GM21723 (cell line): ENCODE measurements at regions not wholly inside any gene's neighbourhood (a gene's known extent, or its start where the extent isn't known, plus 50 kb on each side); places are given as distances from the start of the nearest gene placed in this dataset.

Experiments used
- ATAC-seq: cut with Tn5 transposase; IDR thresholded peaks from one replicate; pipeline ENCODE4 v1.9.1; 2021; ENCODE audit warnings: mild to moderate bottlenecking, moderate library complexity; ENCODE audit not compliant: unreplicated experiment

GRCh38 chr12:78579846-78580245 lies 284.7 kb upstream of the SYT1 start:
- no peak for ATAC-seq

DNA sequence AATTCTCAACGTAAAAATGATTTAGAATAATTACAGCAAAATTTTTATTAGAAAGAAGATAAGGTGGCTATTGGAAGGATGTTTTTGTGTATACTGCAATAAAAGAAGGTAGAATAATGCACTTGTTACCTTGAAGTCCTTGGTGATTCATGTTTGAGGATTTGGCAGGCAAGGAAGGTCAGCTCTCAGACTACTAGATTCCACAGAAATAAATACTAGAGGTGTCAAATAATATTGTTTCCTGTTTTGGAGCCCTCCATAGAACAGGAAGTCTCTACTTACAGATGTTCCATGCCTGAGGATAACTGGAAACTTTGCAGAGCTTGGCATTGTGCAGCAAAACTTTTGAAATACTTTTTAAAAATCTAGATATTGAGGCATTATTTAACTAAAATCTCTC lies 284.3 kb upstream of the SYT1 start:
- no peak for ATAC-seq

- ATAC-seq, result no peak
These were observed 279.9 kb upstream of the SYT1 start for GRCh38 chr12:78584695-78585094.

DNA sequence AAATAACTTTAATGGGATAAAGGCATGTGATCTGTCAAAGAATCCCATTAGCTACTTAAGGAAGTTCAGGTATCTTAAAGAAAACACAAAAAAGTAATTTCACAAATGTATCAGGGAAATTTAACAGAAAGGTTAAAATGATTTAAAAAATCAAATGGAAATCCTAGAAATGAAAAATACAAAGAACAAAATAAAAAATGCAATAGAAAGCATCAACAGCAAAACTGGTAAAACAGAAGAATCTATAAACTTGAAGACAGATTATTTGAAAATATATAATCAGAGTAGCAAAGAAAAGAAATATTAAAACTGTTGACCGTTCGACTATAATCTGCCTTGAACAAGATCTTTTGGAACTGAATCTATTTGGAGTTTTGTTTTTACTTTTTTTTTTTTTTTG lies 279.4 kb upstream of the SYT1 start:
- no peak for ATAC-seq

- no peak for ATAC-seq
These were observed 277.8 kb upstream of the SYT1 start for GRCh38 chr12:78586790-78587189.

GRCh38 chr12:78599366-78599765 lies 265.2 kb upstream of the SYT1 start:
- no peak for ATAC-seq

- ATAC-seq, result no peak
These were observed 264.0 kb upstream of the SYT1 start for GRCh38 chr12:78600541-78600940.

GRCh38 chr12:78611504-78611903 lies 253.1 kb upstream of the SYT1 start:
- ATAC-seq, result no peak

DNA sequence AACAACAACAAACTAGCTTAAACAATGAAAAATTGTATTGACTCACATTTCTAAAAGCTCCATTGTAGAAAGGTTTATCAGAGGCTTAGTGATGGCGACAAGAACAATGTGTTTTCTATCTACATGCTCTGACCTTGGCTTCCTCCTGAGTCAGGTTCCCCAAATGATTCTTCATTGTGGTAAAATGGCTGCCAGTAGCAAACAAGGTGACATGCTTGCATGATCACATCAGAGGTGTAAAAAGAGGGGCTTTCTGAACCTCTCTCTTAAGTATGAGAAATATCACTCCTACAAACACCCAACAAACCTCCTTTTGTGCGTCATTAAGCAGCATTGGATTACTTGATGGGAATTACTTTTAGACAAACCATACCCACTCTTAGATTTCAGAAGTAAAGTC lies 252.4 kb upstream of the SYT1 start:
- no peak for ATAC-seq

DNA sequence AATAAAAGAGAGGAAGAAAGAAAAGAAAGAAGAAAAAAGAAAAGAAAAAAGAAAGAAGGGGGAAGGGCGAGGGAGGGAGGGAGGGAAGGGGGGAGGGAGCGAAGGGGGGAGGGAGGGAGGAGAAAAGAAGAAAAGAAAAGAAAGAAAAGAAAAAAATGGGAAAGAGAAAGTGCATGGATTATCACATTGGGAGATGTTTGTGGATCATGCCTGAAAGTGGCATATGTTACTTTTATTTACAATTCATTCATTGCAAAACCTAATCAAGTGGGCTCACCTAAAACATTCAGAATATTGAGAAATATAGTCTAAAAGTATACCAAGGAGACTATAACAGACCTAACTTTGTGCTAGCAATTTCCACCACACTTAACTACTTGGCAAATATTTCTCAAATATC lies 246.9 kb upstream of the SYT1 start:
- no peak for ATAC-seq

DNA sequence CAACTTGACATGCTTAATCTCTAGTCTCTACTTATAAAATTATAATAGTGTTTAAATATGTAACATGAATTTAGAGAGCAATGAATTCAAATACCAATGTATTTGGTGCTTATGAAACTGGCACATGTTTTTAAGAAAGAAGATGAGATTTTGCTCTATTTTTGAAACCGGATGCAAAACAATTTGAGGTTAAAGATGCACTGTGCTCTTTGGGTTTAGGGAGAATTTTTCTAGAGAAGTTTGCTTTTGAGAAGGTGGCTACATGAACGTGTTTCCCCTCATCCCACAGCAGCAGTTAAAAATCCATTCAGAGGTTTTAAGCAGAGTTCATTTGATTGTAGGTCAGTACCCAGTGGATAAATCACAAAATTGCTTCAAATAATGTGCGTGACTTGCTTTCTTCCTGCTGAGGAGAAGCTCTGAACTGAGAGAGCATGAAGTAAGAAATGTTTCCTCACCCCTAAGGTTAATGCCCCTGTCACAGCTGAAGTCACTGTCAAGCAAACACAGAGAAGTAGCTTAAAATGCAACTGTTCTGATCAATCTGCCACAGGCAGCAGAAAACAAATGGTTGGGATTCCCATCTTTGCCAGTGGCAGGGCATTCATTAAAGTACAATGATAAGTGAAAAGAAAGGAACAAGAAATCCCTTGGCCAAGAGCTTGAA lies 241.9 kb upstream of the SYT1 start:
- no peak for ATAC-seq

GRCh38 chr12:78628491-78629100 lies 236.0 kb upstream of the SYT1 start:
- ATAC-seq, result no peak

DNA sequence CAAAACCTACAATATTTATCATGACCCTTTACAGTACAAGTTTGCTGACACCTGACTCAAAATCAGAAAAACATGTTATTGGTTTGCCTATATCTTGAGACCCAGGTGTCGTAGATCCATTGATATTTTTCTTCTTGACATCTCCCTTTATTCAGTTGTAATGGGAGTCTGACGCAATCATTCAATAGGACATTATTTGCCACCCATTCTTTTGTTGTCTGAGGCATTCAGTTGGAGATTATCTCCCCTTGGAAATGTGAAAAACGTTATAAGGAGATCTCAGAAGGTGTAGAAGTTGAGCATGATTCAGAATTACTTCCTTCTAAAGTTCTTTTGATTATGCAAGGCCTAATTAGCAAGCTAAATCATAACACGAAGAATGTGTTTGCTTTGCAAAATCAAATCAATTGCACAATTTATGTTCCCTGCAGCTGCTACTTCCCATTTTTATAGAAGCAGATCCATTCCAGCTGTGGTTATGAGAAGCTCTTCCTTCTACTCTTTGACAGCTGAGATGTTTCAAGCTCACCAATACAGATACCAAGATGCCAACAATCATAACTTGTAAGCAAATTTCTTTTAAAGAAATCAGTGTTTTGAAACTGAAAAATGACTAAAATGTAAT lies 228.2 kb upstream of the SYT1 start:
- ATAC-seq, result no peak

DNA sequence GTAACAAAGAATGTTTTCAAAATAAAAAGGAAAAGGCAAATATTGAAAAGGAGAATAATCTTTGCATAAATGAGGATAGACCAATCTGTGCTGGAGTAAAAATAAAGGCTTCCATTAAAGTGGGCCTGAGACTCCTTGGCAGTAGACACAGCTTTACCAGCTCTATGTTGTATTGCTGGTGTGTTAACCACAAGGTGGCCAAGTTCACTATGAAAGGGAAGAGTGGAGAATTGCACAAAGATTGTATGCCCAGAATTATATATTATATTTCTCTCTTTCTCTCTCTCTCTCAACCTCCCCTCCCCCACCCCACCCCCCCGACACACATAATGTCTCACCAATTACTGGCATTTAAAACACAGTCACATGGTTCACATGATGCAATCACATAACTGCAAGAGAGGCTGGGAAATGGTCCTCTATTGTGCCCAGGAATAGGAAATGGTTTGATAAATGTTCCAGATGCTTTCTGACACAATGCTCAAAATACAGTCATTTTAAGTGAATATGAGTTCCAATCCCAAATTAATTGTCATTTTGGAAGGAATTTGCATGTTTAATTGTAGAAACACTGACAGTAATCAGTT lies 222.6 kb upstream of the SYT1 start:
- no peak for ATAC-seq

DNA sequence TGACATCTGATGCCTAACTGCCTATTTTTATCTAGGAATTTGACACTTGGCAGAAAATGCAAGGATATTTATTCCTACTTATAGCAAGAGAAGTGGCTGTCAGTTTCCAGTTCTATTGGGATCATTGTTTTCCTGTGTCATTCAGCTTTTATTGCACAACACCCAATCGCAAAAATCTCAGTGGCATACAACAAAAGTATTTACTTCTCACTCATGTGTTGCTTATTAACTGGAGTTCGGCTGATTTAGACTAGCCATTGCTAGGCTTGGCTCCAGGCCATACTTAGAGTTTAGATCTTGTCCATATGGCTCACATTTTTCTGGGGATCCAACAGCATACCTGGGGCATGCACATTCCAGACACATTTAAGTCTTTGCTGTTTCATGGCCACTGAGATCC lies 218.6 kb upstream of the SYT1 start:
- no peak for ATAC-seq

DNA sequence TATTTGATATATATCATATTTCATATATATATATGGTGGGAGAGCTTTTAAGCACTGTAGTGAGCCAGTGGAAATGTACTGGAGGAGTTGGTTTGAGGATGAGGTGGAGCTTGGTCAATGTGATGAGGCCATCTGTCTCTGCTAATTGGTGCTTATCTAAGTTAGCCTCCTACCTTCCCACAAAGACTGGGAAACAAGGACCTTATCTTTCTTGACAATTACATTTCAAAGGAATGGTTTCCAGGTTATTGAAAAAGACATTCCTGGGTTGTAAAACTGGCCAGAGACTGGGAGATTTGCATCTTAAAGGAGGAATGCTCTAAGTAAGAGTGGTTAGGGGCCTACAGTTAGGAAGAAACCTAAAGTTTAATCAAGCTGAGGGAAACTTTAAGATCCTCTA lies 212.8 kb upstream of the SYT1 start:
- ATAC-seq, result no peak

DNA sequence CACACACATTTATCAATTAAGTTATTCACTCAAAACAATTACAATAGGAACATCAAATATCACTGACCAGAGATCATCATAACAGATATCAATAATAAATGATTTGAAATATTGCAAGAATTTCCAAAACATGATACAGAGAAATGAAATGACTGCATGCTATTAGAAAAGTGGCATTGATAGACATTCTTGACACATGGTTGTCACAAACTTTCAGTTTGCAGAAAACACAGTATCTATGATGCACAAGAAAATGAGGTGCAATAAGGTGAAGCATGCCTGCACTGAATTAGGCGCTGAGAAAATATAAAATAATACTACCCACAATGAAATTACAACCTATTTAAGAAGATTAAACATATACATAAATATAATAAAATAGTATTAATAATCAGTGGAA lies 198.0 kb upstream of the SYT1 start:
- ATAC-seq, result no peak

GRCh38 chr12:78671295-78671694 lies 193.3 kb upstream of the SYT1 start:
- ATAC-seq, result no peak

GRCh38 chr12:78672033-78672432 lies 192.5 kb upstream of the SYT1 start:
- ATAC-seq, result no peak

DNA sequence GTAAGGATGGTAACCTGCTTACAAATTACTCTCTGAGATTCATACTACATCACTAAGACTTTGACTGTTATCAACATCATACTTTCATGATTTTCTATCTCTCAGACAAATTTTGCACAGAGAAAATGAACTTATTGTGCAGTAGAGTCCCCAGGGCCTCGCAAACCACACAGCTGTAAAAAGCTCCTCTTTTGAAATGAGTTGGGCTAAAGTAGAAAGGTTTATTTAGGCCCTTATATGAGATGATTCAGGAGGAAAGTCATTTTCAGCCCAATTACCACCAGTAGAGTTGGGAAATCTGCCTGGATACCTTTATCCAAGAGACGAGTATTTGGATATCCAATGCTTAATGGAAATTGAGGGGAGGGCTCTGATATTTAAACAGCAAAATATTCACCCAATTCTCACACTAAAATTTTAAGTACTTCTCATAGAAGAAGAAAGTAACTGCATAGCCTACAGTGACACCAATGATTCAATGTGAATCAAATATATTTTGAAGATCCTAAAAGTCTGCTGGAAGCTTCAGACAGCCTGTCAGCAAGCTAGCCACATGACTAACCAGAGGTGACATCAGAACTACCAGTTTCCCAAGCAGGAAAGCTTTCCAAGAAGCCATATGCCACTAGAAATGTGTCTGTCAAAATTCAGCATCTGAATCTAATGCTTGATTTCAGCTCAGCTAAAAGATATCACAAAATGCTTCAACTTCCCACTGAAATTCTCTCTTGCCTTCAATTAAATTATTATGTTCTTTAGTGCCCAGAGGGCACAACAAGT lies 190.1 kb upstream of the SYT1 start:
- no peak for ATAC-seq

- ATAC-seq, result no peak
These were observed 184.0 kb upstream of the SYT1 start for GRCh38 chr12:78680596-78680995.
